B cell (primary cell): ENCODE measurements at regions not wholly inside any gene's neighbourhood (a gene's known extent, or its start where the extent isn't known, plus 50 kb on each side); places are given as distances from the start of the nearest gene placed in this dataset.

Experiments
- ATAC-seq: fragments of 200-7000 bp; cut with Tn5 transposase; one replicate; pipeline ENCODE4 v1.10.0; 2021; ENCODE audit warnings: low read depth, mild to moderate bottlenecking, moderate number of reproducible peaks, moderate library complexity
- CTCF ChIA-PET: fragments of 350-600 bp; sonication (Branson Sonifier 250); formaldehyde crosslinking; loops from one replicate; lab custom pipeline; 2021; ENCODE audit warnings: antibody characterized with exemption, inconsistent platforms; lab: Charles Lee
- POLR2A ChIA-PET: fragments of 350-600 bp; sonication (Branson Sonifier 250); formaldehyde crosslinking; loops from one replicate; lab custom pipeline; 2021; ENCODE audit warnings: antibody characterized with exemption; lab: Charles Lee
- DNase-seq: peaks from one replicate; pipeline ENCODE4 v3.0.0; 2013
- H2AFZ ChIP-seq: 2 replicates; pipeline ENCODE4 v1.6.1; 2012; ENCODE audit warnings: mild to moderate bottlenecking, low read depth, low read length; ENCODE audit not compliant: insufficient read depth, poor library complexity, severe bottlenecking
- H3K27ac ChIP-seq, 2 donors: 1 replicate in 1 of 2; 2 replicates in 1 of 2; pipeline ENCODE4 v1.5.1; 2012 to 2013; ENCODE audit warnings: low read length in 2 of 2, mild to moderate bottlenecking in 2 of 2, moderate library complexity in 1 of 2
- H3K27me3 ChIP-seq, 4 experiments: fragments of 200-600 bp in 1 of 4; sonication (generic) in 1 of 4; replicated peaks in 1 of 4; 1 replicate in 2 of 4; 2 replicates in 2 of 4; pipeline versions ENCODE4 v1.6.1 to v1.7.0; 2013 to 2016; ENCODE audit warnings: low read length in 3 of 4, mild to moderate bottlenecking in 2 of 4, mixed read lengths in 1 of 4, moderate library complexity in 1 of 4; ENCODE audit not compliant: insufficient read depth in 4 of 4, control insufficient read depth in 3 of 4; ENCODE audit errors: control extremely low read depth in 1 of 4
- H3K36me3 ChIP-seq, 2 experiments: replicated peaks in 1 of 2; 1 replicate in 1 of 2; 2 replicates in 1 of 2; pipeline versions ENCODE4 v1.6.1 to v1.7.1; 2013; ENCODE audit warnings: low read length in 1 of 2; ENCODE audit not compliant: insufficient read depth in 2 of 2, control insufficient read depth in 1 of 2; ENCODE audit errors: control extremely low read depth in 1 of 2, extremely low read depth in 1 of 2
- H3K4me1 ChIP-seq, 2 donors: fragments of 200-600 bp in 1 of 2; sonication (generic) in 1 of 2; 1 replicate in 1 of 2; 2 replicates in 1 of 2; pipeline versions ENCODE4 v1.5.1 to v1.6.1; 2013 to 2017; ENCODE audit warnings: low read length in 2 of 2; ENCODE audit not compliant: control insufficient read depth in 2 of 2, insufficient read depth in 2 of 2
- H3K4me2 ChIP-seq: replicated peaks from 2 replicates; pipeline ENCODE3; 2012; ENCODE audit warnings: mild to moderate bottlenecking, low read depth, low read length; ENCODE audit not compliant: poor library complexity, severe bottlenecking
- H3K4me3 ChIP-seq, 5 experiments: fragments of 200-600 bp in 1 of 5; sonication (generic) in 1 of 5; 1 replicate in 3 of 5; 2 replicates in 2 of 5; pipeline versions ENCODE4 v1.5.1 to v1.7.0; 2011 to 2016; ENCODE audit warnings: low read length in 4 of 5, mild to moderate bottlenecking in 4 of 5, low read depth in 2 of 5, control low read depth in 1 of 5, moderate library complexity in 1 of 5; ENCODE audit not compliant: insufficient read depth in 1 of 5; ENCODE audit errors: control extremely low read depth in 1 of 5, extremely low read depth in 1 of 5
- H3K79me2 ChIP-seq: fragments of 200-600 bp; sonication (generic); one replicate; pipeline ENCODE4 v1.6.0; 2016; ENCODE audit warnings: low read length; ENCODE audit not compliant: control insufficient read depth, insufficient read depth
- H3K9ac ChIP-seq: fragments of 200-600 bp; sonication (generic); 2 replicates; pipeline ENCODE4 v1.6.1; 2017; ENCODE audit warnings: mild to moderate bottlenecking, low read length, moderate library complexity
- H3K9me3 ChIP-seq, 3 donors: one replicate each; pipeline versions ENCODE4 v1.6.1 to v1.7.1; 2013; ENCODE audit warnings: low read length in 2 of 3; ENCODE audit not compliant: control insufficient read depth in 2 of 3, insufficient read depth in 1 of 3; ENCODE audit errors: control extremely low read depth in 1 of 3
- H4K20me1 ChIP-seq: 2 replicates; pipeline ENCODE4 v1.6.0; 2012; ENCODE audit warnings: mild to moderate bottlenecking, low read length; ENCODE audit not compliant: insufficient read depth, control insufficient read depth, poor library complexity, severe bottlenecking
- H3K27ac Mint-ChIP-seq: one replicate; pipeline ENCODE4 v1.8.0; 2021; ENCODE audit warnings: mixed read lengths
- H3K27me3 Mint-ChIP-seq: one replicate; pipeline ENCODE4 v1.8.0; 2021; ENCODE audit warnings: mixed read lengths
- H3K4me1 Mint-ChIP-seq: one replicate; pipeline ENCODE4 v1.8.0; 2021; ENCODE audit warnings: mixed read lengths
- H3K4me3 Mint-ChIP-seq: one replicate; pipeline ENCODE4 v1.8.0; 2021; ENCODE audit warnings: mixed read lengths
- H3K9me3 Mint-ChIP-seq: one replicate; pipeline ENCODE4 v1.8.0; 2022; ENCODE audit warnings: mixed read lengths; ENCODE audit not compliant: insufficient read depth
- CTCF ChIP-seq: fragments of 200-600 bp; IDR thresholded peaks from one replicate; pipeline ENCODE4 v1.8.0; 2022; ENCODE audit warnings: antibody characterized with exemption, mild to moderate bottlenecking
- EZH2 ChIP-seq: IDR thresholded peaks from 2 replicates; pipeline ENCODE4 v1.6.1; 2012; ENCODE audit warnings: borderline replicate concordance, low read depth, mild to moderate bottlenecking, moderate library complexity, low read length; ENCODE audit not compliant: insufficient read depth, poor library complexity, severe bottlenecking
- WGBS: methylation state at CpG from one replicate; pipeline ENCODE4 v1.1.5; 2013; ENCODE audit warnings: missing lambda C conversion rate; ENCODE audit not compliant: insufficient coverage; 5-methylcytosine and 5-hydroxymethylcytosine counted together
- intact Hi-C: fragments of 100-400 bp; cut with micrococcal nuclease; formaldehyde crosslinking; loops from one replicate; pipeline ENCODE4 v1.10.0; 2022

- no peak overlapping the region for H3K4me3 ChIP-seq
- Mint-ChIP-seq H3K9me3 (no peaks in the 10 kb centered on the region), H3K27ac (no peak overlapping the region), H3K27me3 (no peaks in the 10 kb centered on the region), H3K4me3 (no peak overlapping the region), H3K4me1 (no peaks in the 10 kb centered on the region)
- no peak overlapping the region for H3K9ac ChIP-seq
- H2AFZ ChIP-seq, result no peak overlapping the region
- TF ChIP-seq EZH2, result no peak
- no peak for TF ChIP-seq CTCF
- ChIA-PET CTCF (no interaction called here), POLR2A (no interaction called here)
- no peak for DNase-seq
- no peaks in the 10 kb centered on the region for H3K4me1 ChIP-seq
- H3K36me3 ChIP-seq, result no peaks in the 10 kb centered on the region
- H3K9me3 ChIP-seq, result no peaks in the 10 kb centered on the region
- H3K27me3 ChIP-seq, result no peaks in the 10 kb centered on the region
- intact Hi-C loops, result no loop called here
- no peak overlapping the region for H3K27ac ChIP-seq
- H3K4me2 ChIP-seq, result no peak overlapping the region
- no peaks in the 10 kb centered on the region for H3K79me2 ChIP-seq
- ATAC-seq, result no peak
- no peaks in the 10 kb centered on the region for H4K20me1 ChIP-seq
These were observed 118.9 kb downstream of the TMEM182 start for GRCh38 chr2:102880731-102881130.

GRCh38 chr2:102886216-102886893 lies 124.5 kb downstream of the TMEM182 start:
- ChIA-PET POLR2A (no interaction called here), CTCF (no interaction called here)
- no peak overlapping the region for H3K27ac ChIP-seq
- 89% methylated on average over 3 of the region's 3 CpGs for WGBS
- no peak for ATAC-seq
- no peaks in the 10 kb centered on the region for H3K4me1 ChIP-seq
- no peak overlapping the region for H3K4me2 ChIP-seq
- H3K4me3 ChIP-seq, result no peak overlapping the region
- H3K27me3 ChIP-seq, result no peaks in the 10 kb centered on the region
- H3K9ac ChIP-seq, result no peak overlapping the region
- no peak for DNase-seq
- no peak overlapping the region for H2AFZ ChIP-seq
- H4K20me1 ChIP-seq, result no peaks in the 10 kb centered on the region
- Mint-ChIP-seq H3K4me1 (no peaks in the 10 kb centered on the region), H3K27me3 (no peaks in the 10 kb centered on the region), H3K9me3 (no peaks in the 10 kb centered on the region), H3K27ac (no peak overlapping the region), H3K4me3 (no peak overlapping the region)
- no peak for TF ChIP-seq EZH2
- TF ChIP-seq CTCF, result no peak
- H3K79me2 ChIP-seq, result no peaks in the 10 kb centered on the region
- intact Hi-C loops, result no loop called here
- H3K9me3 ChIP-seq, result peaks cover 0 to 2% (median 0%) of the 10 kb centered on the region in 3 donors
- no peaks in the 10 kb centered on the region for H3K36me3 ChIP-seq
